Thyroid gland (tissue), 4 donors: ENCODE measurements at regions not wholly inside any gene's neighbourhood (a gene's known extent, or its start where the extent isn't known, plus 50 kb on each side); places are given as distances from the start of the nearest gene placed in this dataset.

Source experiments
- POLR2A ChIP-seq, 2 donors: fragments of 450-650 bp; IDR thresholded peaks; one replicate each; pipeline ENCODE4 v1.6.1; 2017; ENCODE audit warnings: antibody characterized with exemption in 2 of 2, mild to moderate bottlenecking in 2 of 2, moderate library complexity in 1 of 2
- TF ChIP-seq, protein P1 (sequence below), 6 experiments: fragments of 200-600 bp in 3 of 6; fragments of 450-650 bp in 3 of 6; sonication (generic) in 3 of 6; IDR thresholded peaks; one replicate each; pipeline ENCODE4 v1.5.1; 2016 to 2019; ENCODE audit warnings: antibody characterized with exemption in 6 of 6, mild to moderate bottlenecking in 2 of 6, inconsistent platforms in 1 of 6, moderate library complexity in 1 of 6

GRCh38 chr6:68476611-68477010 is 158.5 kb upstream of the ADGRB3 start:
- TF ChIP-seq, protein P1, sequence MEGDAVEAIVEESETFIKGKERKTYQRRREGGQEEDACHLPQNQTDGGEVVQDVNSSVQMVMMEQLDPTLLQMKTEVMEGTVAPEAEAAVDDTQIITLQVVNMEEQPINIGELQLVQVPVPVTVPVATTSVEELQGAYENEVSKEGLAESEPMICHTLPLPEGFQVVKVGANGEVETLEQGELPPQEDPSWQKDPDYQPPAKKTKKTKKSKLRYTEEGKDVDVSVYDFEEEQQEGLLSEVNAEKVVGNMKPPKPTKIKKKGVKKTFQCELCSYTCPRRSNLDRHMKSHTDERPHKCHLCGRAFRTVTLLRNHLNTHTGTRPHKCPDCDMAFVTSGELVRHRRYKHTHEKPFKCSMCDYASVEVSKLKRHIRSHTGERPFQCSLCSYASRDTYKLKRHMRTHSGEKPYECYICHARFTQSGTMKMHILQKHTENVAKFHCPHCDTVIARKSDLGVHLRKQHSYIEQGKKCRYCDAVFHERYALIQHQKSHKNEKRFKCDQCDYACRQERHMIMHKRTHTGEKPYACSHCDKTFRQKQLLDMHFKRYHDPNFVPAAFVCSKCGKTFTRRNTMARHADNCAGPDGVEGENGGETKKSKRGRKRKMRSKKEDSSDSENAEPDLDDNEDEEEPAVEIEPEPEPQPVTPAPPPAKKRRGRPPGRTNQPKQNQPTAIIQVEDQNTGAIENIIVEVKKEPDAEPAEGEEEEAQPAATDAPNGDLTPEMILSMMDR (IDR thresholded peaks at IDR 0.05) = no peak
- no peak for TF ChIP-seq POLR2A (IDR thresholded peaks at IDR 0.05)
